OCI-LY7 (cell line): ENCODE measurements at regions not wholly inside any gene's neighbourhood (a gene's known extent, or its start where the extent isn't known, plus 50 kb on each side); places are given as distances from the start of the nearest gene placed in this dataset.

Source experiments
- EZH2phosphoT487 ChIP-seq: fragments of 200-600 bp; sonication (generic); IDR thresholded peaks from 2 replicates; pipeline ENCODE4 v1.6.1; 2018; ENCODE audit warnings: low read depth, borderline replicate concordance, mild to moderate bottlenecking, mixed run types, antibody characterized with exemption, low read length, moderate library complexity, mixed read lengths
- TF ChIP-seq, protein P1 (sequence below): fragments of 200-600 bp; sonication (generic); conservative IDR thresholded peaks from 2 replicates; pipeline ENCODE4 v1.5.1; 2014; ENCODE audit warnings: mild to moderate bottlenecking, antibody characterized with exemption, low read length, moderate library complexity, mixed read lengths

DNA sequence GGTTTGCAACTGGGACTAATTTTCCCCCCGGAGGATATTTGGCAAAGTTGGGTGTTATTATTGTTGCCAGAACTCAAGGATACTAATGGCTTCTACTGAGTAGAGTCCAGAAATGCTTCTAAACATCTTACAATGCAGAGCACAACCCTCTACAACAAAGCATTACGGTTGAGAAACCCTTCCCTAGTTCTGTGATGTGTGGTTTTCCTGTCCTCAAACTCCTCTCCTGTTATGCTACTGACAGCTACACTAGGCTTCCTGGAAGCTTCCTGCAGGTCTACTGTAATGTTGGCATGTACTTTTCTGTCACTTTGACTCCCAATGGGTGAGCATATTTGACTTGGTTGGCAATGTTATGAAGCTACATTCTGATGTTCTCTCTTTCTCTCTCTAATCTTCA lies 1656.9 kb downstream of the MRPL39 start:
- TF ChIP-seq, protein P1, sequence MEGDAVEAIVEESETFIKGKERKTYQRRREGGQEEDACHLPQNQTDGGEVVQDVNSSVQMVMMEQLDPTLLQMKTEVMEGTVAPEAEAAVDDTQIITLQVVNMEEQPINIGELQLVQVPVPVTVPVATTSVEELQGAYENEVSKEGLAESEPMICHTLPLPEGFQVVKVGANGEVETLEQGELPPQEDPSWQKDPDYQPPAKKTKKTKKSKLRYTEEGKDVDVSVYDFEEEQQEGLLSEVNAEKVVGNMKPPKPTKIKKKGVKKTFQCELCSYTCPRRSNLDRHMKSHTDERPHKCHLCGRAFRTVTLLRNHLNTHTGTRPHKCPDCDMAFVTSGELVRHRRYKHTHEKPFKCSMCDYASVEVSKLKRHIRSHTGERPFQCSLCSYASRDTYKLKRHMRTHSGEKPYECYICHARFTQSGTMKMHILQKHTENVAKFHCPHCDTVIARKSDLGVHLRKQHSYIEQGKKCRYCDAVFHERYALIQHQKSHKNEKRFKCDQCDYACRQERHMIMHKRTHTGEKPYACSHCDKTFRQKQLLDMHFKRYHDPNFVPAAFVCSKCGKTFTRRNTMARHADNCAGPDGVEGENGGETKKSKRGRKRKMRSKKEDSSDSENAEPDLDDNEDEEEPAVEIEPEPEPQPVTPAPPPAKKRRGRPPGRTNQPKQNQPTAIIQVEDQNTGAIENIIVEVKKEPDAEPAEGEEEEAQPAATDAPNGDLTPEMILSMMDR: no peak
- TF ChIP-seq EZH2phosphoT487: no peak
